H1 (cell line): ENCODE measurements at regions not wholly inside any gene's neighbourhood (a gene's known extent, or its start where the extent isn't known, plus 50 kb on each side); places are given as distances from the start of the nearest gene placed in this dataset.

Source experiments
- CHD7 ChIP-seq: fragments of 300-600 bp; sonication (generic); IDR thresholded peaks from 2 replicates; pipeline ENCODE4 v1.7.1; 2012; ENCODE audit warnings: low read length, moderate library complexity, mild to moderate bottlenecking, inconsistent platforms; ENCODE audit not compliant: insufficient replicate concordance
- GABPA ChIP-seq: IDR thresholded peaks from 2 replicates; pipeline ENCODE4 v1.6.1; 2011; ENCODE audit warnings: mild to moderate bottlenecking, low read length, moderate library complexity, borderline replicate concordance; ENCODE audit not compliant: insufficient read depth
- RAD21 ChIP-seq, 2 experiments: IDR thresholded peaks in 1 of 2; conservative IDR thresholded peaks in 1 of 2; 2 replicates each; pipeline ENCODE4 v1.6.1; 2011; ENCODE audit warnings: low read depth in 2 of 2, low read length in 2 of 2, improper control_type of control experiment in 1 of 2, inconsistent platforms in 1 of 2, mild to moderate bottlenecking in 1 of 2, moderate library complexity in 1 of 2
- RBBP5 ChIP-seq: IDR thresholded peaks from 2 replicates; pipeline ENCODE4 v1.7.1; 2012; ENCODE audit warnings: low read depth, mild to moderate bottlenecking, inconsistent platforms, low read length, moderate library complexity, borderline replicate concordance
- SIN3A ChIP-seq, 2 experiments: IDR thresholded peaks in 1 of 2; conservative IDR thresholded peaks in 1 of 2; 2 replicates each; pipeline ENCODE4 v1.6.1; 2011 to 2012; ENCODE audit warnings: low read length in 2 of 2, improper control_type of control experiment in 1 of 2, low read depth in 1 of 2, mild to moderate bottlenecking in 1 of 2
- SP1 ChIP-seq: IDR thresholded peaks from 2 replicates; pipeline ENCODE4 v1.6.1; 2011; ENCODE audit warnings: low read depth, low read length
- TAF7 ChIP-seq: optimal IDR thresholded peaks from 2 replicates; pipeline ENCODE3; 2011; ENCODE audit warnings: low read depth, mild to moderate bottlenecking, inconsistent platforms, low read length, moderate library complexity, borderline replicate concordance
- TF ChIP-seq, protein P1 (sequence below): IDR thresholded peaks from 2 replicates; pipeline ENCODE4 v1.6.1; 2012; ENCODE audit warnings: inconsistent platforms

DNA sequence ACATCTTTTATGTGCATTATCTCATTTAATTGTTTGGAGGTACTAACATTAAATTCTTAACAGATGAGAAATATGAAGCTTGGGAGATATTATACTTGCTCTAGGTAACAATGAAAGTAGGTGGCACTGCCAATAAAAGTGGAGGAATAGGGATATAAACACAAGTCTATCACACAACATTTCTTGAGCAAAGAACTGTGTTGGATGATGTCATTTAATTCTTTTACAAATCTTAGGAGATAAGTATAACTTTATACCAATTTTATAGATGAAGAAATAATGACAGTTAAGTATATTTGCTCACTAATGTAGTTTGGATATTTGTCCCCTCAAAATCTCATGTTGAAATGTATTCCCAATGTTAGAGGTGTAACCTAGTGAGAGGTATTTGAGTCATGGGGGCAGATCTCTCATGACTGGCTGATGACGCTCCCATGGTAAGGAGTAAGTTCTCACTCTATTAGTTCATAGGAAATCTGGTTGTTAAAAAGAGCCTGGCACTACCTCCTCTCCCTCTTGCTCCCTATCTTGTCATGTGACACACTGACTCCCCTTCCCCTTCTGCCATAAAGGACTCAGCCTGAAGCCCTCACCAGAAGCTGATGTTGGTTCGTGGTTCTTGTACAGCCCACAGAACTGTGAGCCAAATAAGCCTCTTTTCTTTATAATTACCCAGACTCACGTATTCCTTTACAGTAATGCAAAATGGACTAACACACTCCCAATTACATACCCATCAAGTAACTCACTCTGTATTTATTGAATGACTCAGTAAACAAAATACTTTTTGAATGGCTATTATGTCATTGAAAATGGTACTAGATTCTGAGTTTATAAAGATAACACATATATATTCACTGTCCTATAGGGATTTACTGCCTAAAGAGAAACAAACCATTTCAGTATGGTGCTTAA is 146.8 kb upstream of the KITLG start (continued):
- TF ChIP-seq CHD7 (no peak), GABPA (no peak), RBBP5 (no peak), RAD21 (IDR thresholded peaks at IDR 0.05 in 1 of 2, conservative IDR thresholded peaks at IDR 0.05 in 1 of 2; ENCODE audit: low read depth in 2 of 2, low read length in 2 of 2) (no peak), SIN3A (conservative IDR thresholded peaks at IDR 0.05 in 1 of 2, IDR thresholded peaks at IDR 0.05 in 1 of 2; ENCODE audit: low read depth in 1 of 2, low read length in 2 of 2) (no peak), TAF7 (no peak), SP1 (no peak)
- TF ChIP-seq, protein P1, sequence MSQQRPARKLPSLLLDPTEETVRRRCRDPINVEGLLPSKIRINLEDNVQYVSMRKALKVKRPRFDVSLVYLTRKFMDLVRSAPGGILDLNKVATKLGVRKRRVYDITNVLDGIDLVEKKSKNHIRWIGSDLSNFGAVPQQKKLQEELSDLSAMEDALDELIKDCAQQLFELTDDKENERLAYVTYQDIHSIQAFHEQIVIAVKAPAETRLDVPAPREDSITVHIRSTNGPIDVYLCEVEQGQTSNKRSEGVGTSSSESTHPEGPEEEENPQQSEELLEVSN = no peak
